Keratinocyte (primary cell): ENCODE measurements at regions not wholly inside any gene's neighbourhood (a gene's known extent, or its start where the extent isn't known, plus 50 kb on each side); places are given as distances from the start of the nearest gene placed in this dataset.

Experiments used
- DNase-seq: peaks from one replicate; pipeline ENCODE4 v3.0.0-alpha.2; 2011; ENCODE audit warnings: low read depth, missing footprints, low spot score
- FAIRE-seq: peaks from 2 replicates; lab custom pipeline; 2011; peaks lifted over from hg19 to GRCh38; lab: Jason Lieb, UNC
- H2AFZ ChIP-seq: 2 replicates; pipeline ENCODE4 v1.6.0; 2012; ENCODE audit warnings: low read length, control low read depth, inconsistent platforms; ENCODE audit not compliant: control insufficient read depth
- H3K27ac ChIP-seq: 2 replicates; pipeline ENCODE4 v1.5.1; 2011; ENCODE audit warnings: low read length; ENCODE audit not compliant: control insufficient read depth, insufficient read depth
- H3K27me3 ChIP-seq: 3 replicates; pipeline ENCODE4 v1.6.0; 2011; ENCODE audit warnings: low read length; ENCODE audit not compliant: control insufficient read depth, insufficient read depth; ENCODE audit errors: extremely low read depth
- H3K36me3 ChIP-seq, 2 experiments: 2 replicates in 1 of 2; 3 replicates in 1 of 2; pipeline ENCODE4 v1.5.1; 2011; ENCODE audit warnings: low read length in 2 of 2, mild to moderate bottlenecking in 1 of 2; ENCODE audit not compliant: control insufficient read depth in 2 of 2, insufficient read depth in 2 of 2; ENCODE audit errors: extremely low read depth in 1 of 2
- H3K4me1 ChIP-seq: 3 replicates; pipeline ENCODE4 v1.5.1; 2011; ENCODE audit warnings: low read length; ENCODE audit not compliant: control insufficient read depth, insufficient read depth; ENCODE audit errors: extremely low read depth
- H3K4me2 ChIP-seq: 3 replicates; pipeline ENCODE4 v1.6.0; 2011; ENCODE audit warnings: low read depth, low read length; ENCODE audit not compliant: control insufficient read depth, insufficient read depth; ENCODE audit errors: extremely low read depth
- H3K4me3 ChIP-seq, 3 experiments: fragments of 200-600 bp in 1 of 3; sonication (generic) in 1 of 3; 2 replicates in 2 of 3; 3 replicates in 1 of 3; pipeline ENCODE4 v1.5.1; 2011 to 2016; ENCODE audit warnings: low read length in 3 of 3, mild to moderate bottlenecking in 3 of 3, control low read depth in 2 of 3, inconsistent platforms in 1 of 3, low read depth in 1 of 3, mixed read lengths in 1 of 3, mixed run types in 1 of 3, moderate library complexity in 1 of 3; ENCODE audit not compliant: control insufficient read depth in 2 of 3, insufficient read depth in 2 of 3; ENCODE audit errors: extremely low read depth in 1 of 3
- H3K79me2 ChIP-seq: 2 replicates; pipeline ENCODE4 v1.6.0; 2012; ENCODE audit warnings: low read length; ENCODE audit not compliant: control insufficient read depth, insufficient read depth
- H3K9ac ChIP-seq: 3 replicates; pipeline ENCODE4 v1.6.0; 2011; ENCODE audit warnings: low read length; ENCODE audit not compliant: control insufficient read depth, insufficient read depth; ENCODE audit errors: extremely low read depth
- H3K9me1 ChIP-seq: 3 replicates; pipeline ENCODE4 v1.6.0; 2011; ENCODE audit warnings: low read length; ENCODE audit not compliant: control insufficient read depth, insufficient read depth; ENCODE audit errors: extremely low read depth
- H3K9me3 ChIP-seq: 2 replicates; pipeline ENCODE4 v1.5.1; 2012; ENCODE audit warnings: low read depth, low read length; ENCODE audit not compliant: control insufficient read depth
- H4K20me1 ChIP-seq: 3 replicates; pipeline ENCODE4 v1.6.0; 2011; ENCODE audit warnings: low read length; ENCODE audit not compliant: control insufficient read depth, insufficient read depth; ENCODE audit errors: extremely low read depth
- CTCF ChIP-seq, 3 experiments: IDR thresholded peaks in 1 of 3; conservative IDR thresholded peaks in 1 of 3; optimal IDR thresholded peaks in 1 of 3; 2 replicates in 2 of 3; 3 replicates in 1 of 3; pipeline versions ENCODE3 to v1.5.1; 2011; ENCODE audit warnings: low read length in 3 of 3, mild to moderate bottlenecking in 3 of 3, moderate library complexity in 2 of 3, control low read depth in 1 of 3, inconsistent platforms in 1 of 3; ENCODE audit not compliant: insufficient read depth in 2 of 3; ENCODE audit errors: extremely low read depth in 1 of 3
- EZH2 ChIP-seq: IDR thresholded peaks from one replicate; pipeline ENCODE4 v1.6.1; 2012; ENCODE audit warnings: inconsistent platforms, mild to moderate bottlenecking, low read length, moderate library complexity
- dilution Hi-C: fragments of 300-500 bp; cut with MboI; formaldehyde crosslinking; loops from one replicate; pipeline ENCODE4 v1.7.0; 2020; ENCODE audit warnings: low sequenced_read_pairs; ENCODE audit not compliant: extremely low pct_ligation_motif_present

GRCh38 chr10:128382225-128382624 is 256.0 kb upstream of the MKI67 start:
- DNase-seq (no peak), FAIRE-seq (no peak)
- no peak overlapping the region for H2AFZ ChIP-seq
- H3K9ac ChIP-seq: no peak overlapping the region
- dilution Hi-C loops: loop anchor here (5.0 kb wide), 1 partner anchor 35 kb away; no protein-coding TSS in a partner anchor
- no peaks in the 10 kb centered on the region for H3K79me2 ChIP-seq
- H3K27me3 ChIP-seq: no peaks in the 10 kb centered on the region
- H3K4me2 ChIP-seq: no peak overlapping the region
- TF ChIP-seq CTCF (optimal IDR thresholded peaks at IDR 0.05 in 1 of 3, IDR thresholded peaks at IDR 0.05 in 1 of 3, conservative IDR thresholded peaks at IDR 0.05 in 1 of 3; ENCODE audit: extremely low read depth in 1 of 3, insufficient read depth in 2 of 3, low read length in 3 of 3): no peak
- no peak for TF ChIP-seq EZH2
- H4K20me1 ChIP-seq: no peaks in the 10 kb centered on the region
- no peaks in the 10 kb centered on the region for H3K36me3 ChIP-seq
- no peaks in the 10 kb centered on the region for H3K4me1 ChIP-seq
- peaks cover 9% of the 10 kb centered on the region for H3K9me3 ChIP-seq
- H3K9me1 ChIP-seq: no peaks in the 10 kb centered on the region
- H3K27ac ChIP-seq: no peak overlapping the region
- no peak overlapping the region for H3K4me3 ChIP-seq

- dilution Hi-C loops: loop anchor here (5.0 kb wide), 1 partner anchor 32 kb away; no protein-coding TSS in a partner anchor
- H2AFZ ChIP-seq: no peak overlapping the region
- peaks cover 9% of the 10 kb centered on the region for H3K9me3 ChIP-seq
- H3K4me2 ChIP-seq: no peak overlapping the region
- TF ChIP-seq CTCF (optimal IDR thresholded peaks at IDR 0.05 in 1 of 3, IDR thresholded peaks at IDR 0.05 in 1 of 3, conservative IDR thresholded peaks at IDR 0.05 in 1 of 3; ENCODE audit: extremely low read depth in 1 of 3, insufficient read depth in 2 of 3, low read length in 3 of 3): no peak
- no peak for TF ChIP-seq EZH2
- H3K9me1 ChIP-seq: no peaks in the 10 kb centered on the region
- no peaks in the 10 kb centered on the region for H3K4me1 ChIP-seq
- H3K36me3 ChIP-seq: no peaks in the 10 kb centered on the region
- H3K9ac ChIP-seq: no peak overlapping the region
- no peaks in the 10 kb centered on the region for H3K79me2 ChIP-seq
- H3K27ac ChIP-seq: no peak overlapping the region
- no peaks in the 10 kb centered on the region for H3K27me3 ChIP-seq
- H3K4me3 ChIP-seq: no peak overlapping the region
- DNase-seq: no peak
- no peaks in the 10 kb centered on the region for H4K20me1 ChIP-seq
- FAIRE-seq: no peak
These were observed 258.6 kb upstream of the MKI67 start for GRCh38 chr10:128384831-128385230.
